22Rv1 (cell line): ENCODE measurements at regions not wholly inside any gene's neighbourhood (a gene's known extent, or its start where the extent isn't known, plus 50 kb on each side); places are given as distances from the start of the nearest gene placed in this dataset.
A peak's percentile ranks its signal among the peaks of the same experiment; 100 is the strongest.

ENCODE experiments used
- H3K27ac ChIP-seq: fragments of 450-650 bp; 2 replicates; pipeline ENCODE4 v1.5.1; 2017
- CTCF ChIP-seq: fragments of 450-650 bp; IDR thresholded peaks from 2 replicates; pipeline ENCODE4 v1.5.1; 2017; ENCODE audit warnings: mild to moderate bottlenecking
- ZFX ChIP-seq: fragments of 450-650 bp; IDR thresholded peaks from 2 replicates; pipeline ENCODE4 v1.6.1; 2017; ENCODE audit warnings: antibody characterized with exemption, borderline replicate concordance

- H3K27ac ChIP-seq, result no peak overlapping the region
- TF ChIP-seq CTCF, result no peak
- no peak for TF ChIP-seq ZFX
These were observed 238.9 kb upstream of the PDZRN3 start for GRCh38 chr3:73863546-73864079.

GRCh38 chr3:73855813-73856212, 231.1 kb upstream of the PDZRN3 start:
- TF ChIP-seq ZFX (no peak), CTCF (no peak)
- no peak overlapping the region for H3K27ac ChIP-seq

DNA sequence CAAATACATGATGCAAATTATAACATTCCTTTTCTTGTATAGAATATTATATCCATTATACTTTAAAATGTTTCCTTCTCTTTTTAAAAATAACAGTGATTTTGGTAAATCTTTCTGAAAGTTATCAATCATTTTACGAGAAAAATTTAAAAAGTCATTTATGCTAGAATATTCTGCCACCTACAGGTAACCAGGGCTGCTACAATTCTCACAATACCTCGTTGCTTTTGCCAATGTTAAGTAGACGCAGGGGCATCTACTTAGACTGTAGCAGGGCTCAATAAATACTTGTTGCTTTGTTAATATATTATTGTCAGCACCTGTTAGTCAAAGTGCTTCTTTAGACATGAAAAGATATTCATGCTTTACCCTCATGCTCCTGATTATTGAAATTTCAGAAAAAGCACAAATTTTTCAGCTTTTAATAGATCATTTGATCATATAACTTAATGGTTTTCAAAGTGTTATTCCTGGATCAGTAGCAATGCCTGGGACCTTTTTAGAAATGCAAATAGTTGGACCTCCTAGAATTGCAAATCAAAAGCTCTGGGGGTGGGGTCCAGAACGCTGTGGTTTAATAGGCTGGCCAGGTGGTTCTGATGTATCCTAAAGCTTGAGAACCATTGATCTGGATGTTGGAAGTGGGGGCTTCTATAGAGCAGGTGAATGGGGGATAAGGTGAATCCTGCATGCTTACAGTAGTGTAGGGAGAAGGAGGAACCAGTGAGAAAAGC, 223.6 kb upstream of the PDZRN3 start:
- TF ChIP-seq CTCF (peak; percentile 76), ZFX (no peak)
- H3K27ac ChIP-seq, result no peak overlapping the region

- no peak for TF ChIP-seq CTCF
- no peak for TF ChIP-seq ZFX
- no peak overlapping the region for H3K27ac ChIP-seq
These were observed 222.2 kb upstream of the PDZRN3 start for GRCh38 chr3:73846951-73847350.

DNA sequence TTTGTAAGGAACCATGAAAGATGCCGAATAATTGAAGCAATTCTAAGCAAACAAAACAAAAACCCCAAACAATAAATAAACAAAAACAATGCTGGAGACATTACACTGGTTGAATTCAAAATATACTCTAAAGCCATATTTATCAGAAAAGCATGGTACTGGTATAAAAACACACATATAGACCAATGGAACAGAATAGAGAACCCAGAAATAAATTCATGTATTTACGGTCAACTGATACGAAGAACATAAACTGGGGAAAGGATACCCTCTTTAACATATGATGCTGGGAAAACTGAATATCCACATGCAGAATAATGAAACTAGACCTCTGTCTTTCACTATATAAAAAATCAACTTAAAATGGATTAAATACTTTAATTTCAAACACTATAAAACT, 214.3 kb upstream of the PDZRN3 start:
- no peak for TF ChIP-seq CTCF
- no peak for TF ChIP-seq ZFX
- H3K27ac ChIP-seq, result no peak overlapping the region

DNA sequence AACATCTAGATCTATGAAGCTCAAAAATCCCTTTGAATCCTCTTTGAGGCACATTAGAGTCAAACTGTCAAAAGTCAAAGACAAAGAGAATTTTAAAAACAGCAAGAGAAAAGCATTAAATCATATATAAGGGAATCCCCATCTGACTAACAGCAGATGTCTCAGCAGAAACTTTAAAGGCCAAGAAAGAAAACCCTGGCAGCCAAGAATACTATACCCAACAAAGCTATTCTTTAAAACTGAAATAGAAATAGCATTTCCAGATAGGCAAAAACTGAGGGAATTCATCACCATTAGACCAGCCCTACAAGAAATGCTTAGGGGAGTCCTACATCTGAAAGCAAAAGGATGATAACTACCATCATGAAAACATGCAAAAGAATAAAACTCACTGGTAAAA, 211.2 kb upstream of the PDZRN3 start:
- H3K27ac ChIP-seq, result no peak overlapping the region
- TF ChIP-seq CTCF (no peak), ZFX (no peak)

DNA sequence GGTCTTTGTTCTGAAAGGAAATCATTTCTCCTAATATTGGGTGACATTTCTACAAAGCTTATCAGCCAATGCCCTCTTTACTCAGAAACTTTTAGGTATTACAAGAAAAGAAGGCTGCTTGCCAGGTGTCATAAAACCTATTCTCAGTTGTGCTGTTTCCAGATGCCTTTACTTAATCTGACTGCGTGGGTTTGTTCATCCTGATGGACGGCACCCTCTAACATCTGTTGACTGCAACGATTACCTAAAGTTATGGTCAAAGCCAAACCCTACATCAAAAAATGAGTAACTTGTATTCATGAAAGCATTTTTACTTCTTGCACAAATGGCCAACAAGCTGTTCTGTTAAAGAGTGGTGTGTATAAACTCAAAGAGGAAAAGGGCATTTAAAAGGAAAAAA, 207.7 kb upstream of the PDZRN3 start:
- TF ChIP-seq ZFX (no peak), CTCF (no peak)
- H3K27ac ChIP-seq, result no peak overlapping the region
